ENCODE measurements at regions not wholly inside any gene's neighbourhood (a gene's known extent, or its start where the extent isn't known, plus 50 kb on each side); places are given as distances from the start of the nearest gene placed in this dataset.

- no peaks in the 10 kb centered on the region for H3K36me3 ChIP-seq (ENCODE audit: insufficient read depth)
- 88% methylated on average over 9 of the region's 9 CpGs for WGBS
- H3K27ac ChIP-seq (ENCODE audit: low read depth), result no peak overlapping the region
- DNase-seq (ENCODE audit: extremely low spot score), result no peak
- no peak overlapping the region for H3K4me3 ChIP-seq (ENCODE audit: low read depth, low read length)
- H3K4me1 ChIP-seq (ENCODE audit: insufficient read depth), result no peaks in the 10 kb centered on the region
Measured at GRCh38 chr19:29113838-29114237, 99.1 kb downstream of the UQCRFS1 start.

- no peaks in the 10 kb centered on the region for H3K36me3 ChIP-seq (ENCODE audit: insufficient read depth)
- WGBS, result 51% methylated on average over 6 of the region's 6 CpGs
- DNase-seq (ENCODE audit: extremely low spot score), result no peak
- no peak overlapping the region for H3K4me3 ChIP-seq (ENCODE audit: low read depth, low read length)
- no peaks in the 10 kb centered on the region for H3K4me1 ChIP-seq (ENCODE audit: insufficient read depth)
- H3K27ac ChIP-seq (ENCODE audit: low read depth), result no peak overlapping the region
Measured at GRCh38 chr19:29111576-29111975, 101.4 kb downstream of the UQCRFS1 start.

DNA sequence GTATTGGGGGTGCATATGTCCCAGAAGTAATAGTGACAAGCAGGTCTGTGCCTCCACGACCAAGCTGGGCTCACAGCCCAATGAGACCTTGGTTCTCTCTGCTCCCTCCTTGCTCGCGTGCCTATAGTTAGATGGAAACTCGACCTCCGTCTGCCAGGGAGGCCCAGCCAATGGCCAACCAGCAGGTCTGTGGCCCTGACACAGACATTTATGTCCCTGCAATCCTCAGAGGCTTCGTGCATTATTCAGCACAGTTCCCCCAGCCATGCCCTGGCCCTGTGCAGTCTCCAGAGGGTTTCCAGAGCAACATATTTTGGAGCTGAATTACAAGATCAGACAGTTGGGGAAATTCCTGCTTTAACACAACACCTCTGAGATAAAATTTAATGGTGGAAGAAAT lies 105.1 kb downstream of the UQCRFS1 start:
- no peak for DNase-seq (ENCODE audit: extremely low spot score)
- 44% methylated on average over 6 of the region's 6 CpGs for WGBS
- no peaks in the 10 kb centered on the region for H3K4me1 ChIP-seq (ENCODE audit: insufficient read depth)
- H3K27ac ChIP-seq (ENCODE audit: low read depth), result no peak overlapping the region
- H3K36me3 ChIP-seq (ENCODE audit: insufficient read depth), result no peaks in the 10 kb centered on the region
- no peak overlapping the region for H3K4me3 ChIP-seq (ENCODE audit: low read depth, low read length)

DNA sequence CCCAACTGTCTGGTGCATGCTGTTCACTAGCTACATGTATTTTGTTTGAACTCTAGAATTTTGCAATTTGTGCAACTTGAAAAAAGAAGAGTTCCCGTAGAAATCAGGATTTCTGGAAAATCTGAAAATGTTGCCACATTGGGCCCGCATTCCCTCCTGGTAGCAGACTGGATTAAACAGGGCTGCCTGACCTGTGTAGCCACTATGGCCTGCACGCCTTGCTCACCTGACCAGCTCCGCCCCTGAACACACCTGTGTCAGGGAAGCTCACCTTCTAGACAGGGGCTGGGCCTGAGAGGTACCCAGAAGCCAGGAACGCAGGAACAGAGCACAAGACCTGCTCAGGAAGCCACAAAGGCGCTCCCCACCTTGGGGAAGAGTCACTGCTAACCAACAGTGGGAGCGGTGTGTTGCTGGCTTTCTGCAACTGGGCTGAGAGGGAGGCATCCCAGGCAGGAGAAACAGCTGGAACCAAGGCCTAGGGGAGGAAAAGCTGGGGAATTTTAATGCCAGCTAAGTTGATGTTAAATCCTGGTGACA lies 106.5 kb downstream of the UQCRFS1 start:
- Histone ChIP-seq H3K36me3 (ENCODE audit: insufficient read depth) (no peaks in the 10 kb centered on the region), H3K4me3 (ENCODE audit: low read depth, low read length) (no peak overlapping the region), H3K4me1 (ENCODE audit: insufficient read depth) (no peaks in the 10 kb centered on the region), H3K27ac (ENCODE audit: low read depth) (no peak overlapping the region)
- DNase-seq (ENCODE audit: extremely low spot score), result no peak
- WGBS, result 86% methylated on average over 7 of the region's 7 CpGs

GRCh38 chr19:29105629-29106292 lies 107.2 kb downstream of the UQCRFS1 start:
- no peak overlapping the region for H3K27ac ChIP-seq (ENCODE audit: low read depth)
- no peaks in the 10 kb centered on the region for H3K36me3 ChIP-seq (ENCODE audit: insufficient read depth)
- DNase-seq (ENCODE audit: extremely low spot score), result no peak
- no peaks in the 10 kb centered on the region for H3K4me1 ChIP-seq (ENCODE audit: insufficient read depth)
- no peak overlapping the region for H3K4me3 ChIP-seq (ENCODE audit: low read depth, low read length)
- WGBS, result 53% methylated on average over 11 of the region's 11 CpGs

DNA sequence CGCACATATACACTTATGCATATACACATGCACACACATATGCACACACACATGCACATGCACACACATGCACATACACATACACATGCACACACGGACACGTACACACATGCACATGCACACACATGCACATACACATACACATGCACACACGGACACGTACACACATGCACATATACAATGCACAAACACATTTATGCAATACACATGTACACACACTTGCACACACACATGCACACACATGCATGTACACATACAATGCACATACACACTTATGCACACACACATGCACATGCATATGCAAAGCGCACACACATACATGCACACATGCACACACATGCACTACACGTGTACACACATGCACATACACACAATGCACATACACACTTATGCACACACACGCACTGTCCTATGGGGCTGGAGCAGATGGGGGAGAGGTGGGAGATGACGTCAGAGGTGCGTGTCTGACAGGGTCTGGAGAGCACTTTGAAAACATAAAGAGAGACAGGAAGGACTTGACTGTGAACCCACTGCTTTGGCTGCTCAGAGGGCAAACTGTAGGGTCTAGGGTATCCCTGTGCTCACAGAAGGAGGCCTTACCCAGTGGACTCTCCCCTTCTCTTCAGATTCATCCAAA lies 108.2 kb downstream of the UQCRFS1 start:
- Histone ChIP-seq H3K27ac (ENCODE audit: low read depth) (no peak overlapping the region), H3K36me3 (ENCODE audit: insufficient read depth) (no peaks in the 10 kb centered on the region), H3K4me3 (ENCODE audit: low read depth, low read length) (no peak overlapping the region), H3K4me1 (ENCODE audit: insufficient read depth) (no peaks in the 10 kb centered on the region)
- DNase-seq (ENCODE audit: extremely low spot score), result no peak
- 86% methylated on average over 10 of the region's 10 CpGs for WGBS

GRCh38 chr19:29098863-29099481 lies 114.0 kb downstream of the UQCRFS1 start:
- no peaks in the 10 kb centered on the region for H3K4me1 ChIP-seq (ENCODE audit: insufficient read depth)
- H3K4me3 ChIP-seq (ENCODE audit: low read depth, low read length), result no peak overlapping the region
- 56% methylated on average over 10 of the region's 10 CpGs for WGBS
- H3K36me3 ChIP-seq (ENCODE audit: insufficient read depth), result no peaks in the 10 kb centered on the region
- H3K27ac ChIP-seq (ENCODE audit: low read depth), result no peak overlapping the region
- DNase-seq (ENCODE audit: extremely low spot score), result no peak

DNA sequence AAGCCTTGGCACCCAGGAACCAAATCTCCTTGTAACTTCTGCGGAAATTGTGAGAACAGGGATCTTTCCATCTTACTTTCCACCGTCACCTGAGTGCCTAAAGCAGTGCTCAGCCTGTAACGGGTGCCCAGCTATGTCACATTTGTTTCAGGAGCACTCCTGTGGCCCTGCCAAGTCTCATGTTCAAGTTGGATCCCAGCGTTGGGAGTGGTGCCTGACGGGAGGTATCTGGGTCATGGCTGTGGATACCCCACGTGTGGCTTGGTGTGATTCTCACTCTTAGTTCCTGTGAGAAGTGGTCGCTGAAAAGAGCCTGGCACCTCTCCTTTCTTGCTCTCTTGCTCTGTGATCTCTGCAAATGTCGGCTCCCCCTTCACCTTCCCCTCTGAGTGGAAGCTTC lies 114.9 kb downstream of the UQCRFS1 start:
- Histone ChIP-seq H3K27ac (ENCODE audit: low read depth) (no peak overlapping the region), H3K4me1 (ENCODE audit: insufficient read depth) (no peaks in the 10 kb centered on the region), H3K4me3 (ENCODE audit: low read depth, low read length) (no peak overlapping the region), H3K36me3 (ENCODE audit: insufficient read depth) (no peaks in the 10 kb centered on the region)
- no peak for DNase-seq (ENCODE audit: extremely low spot score)
- 77% methylated on average over 8 of the region's 8 CpGs for WGBS

DNA sequence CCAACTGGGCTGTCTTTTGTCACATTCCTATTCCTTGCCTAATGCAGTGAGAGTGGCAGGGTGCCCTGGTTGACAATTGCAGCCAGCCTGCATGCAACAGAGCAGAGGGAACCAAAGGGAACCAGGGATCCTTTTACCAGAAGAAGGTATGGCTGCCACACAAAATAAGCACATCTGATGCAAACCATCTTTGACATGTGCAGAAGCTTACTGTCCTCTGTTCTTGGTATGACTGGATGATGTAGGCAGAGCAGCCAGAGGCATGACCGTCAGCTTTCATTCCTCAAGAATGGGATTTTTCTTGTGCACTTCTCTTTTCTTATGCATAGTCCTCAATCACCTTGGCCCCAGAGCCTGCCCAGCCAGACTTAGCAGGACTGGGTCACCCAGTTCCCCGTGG lies 116.1 kb downstream of the UQCRFS1 start:
- H3K27ac ChIP-seq (ENCODE audit: low read depth), result no peak overlapping the region
- no peak for DNase-seq (ENCODE audit: extremely low spot score)
- no peak overlapping the region for H3K4me3 ChIP-seq (ENCODE audit: low read depth, low read length)
- 65% methylated on average over 2 of the region's 2 CpGs for WGBS
- no peaks in the 10 kb centered on the region for H3K36me3 ChIP-seq (ENCODE audit: insufficient read depth)
- no peaks in the 10 kb centered on the region for H3K4me1 ChIP-seq (ENCODE audit: insufficient read depth)

DNA sequence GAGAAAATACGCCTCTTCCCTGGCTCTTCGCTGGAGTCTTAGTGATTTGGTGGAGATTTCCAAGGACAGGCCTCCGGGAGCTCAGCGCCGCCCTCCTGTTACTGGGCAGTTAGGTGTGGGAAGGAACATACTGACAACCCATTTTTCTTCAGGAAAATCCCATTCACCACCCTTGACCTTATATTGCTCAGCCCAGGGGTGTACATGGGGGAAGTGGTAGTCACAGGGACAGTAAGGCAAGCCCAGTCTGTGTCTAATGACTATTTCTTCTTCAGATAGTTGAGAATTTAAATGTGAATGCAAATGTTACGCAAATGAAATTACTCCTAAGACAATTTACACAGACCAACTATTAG lies 119.4 kb downstream of the UQCRFS1 start:
- DNase-seq (ENCODE audit: extremely low spot score), result no peak
- no peak overlapping the region for H3K4me3 ChIP-seq (ENCODE audit: low read depth, low read length)
- no peaks in the 10 kb centered on the region for H3K36me3 ChIP-seq (ENCODE audit: insufficient read depth)
- WGBS, result 84% methylated on average over 6 of the region's 6 CpGs
- no peaks in the 10 kb centered on the region for H3K4me1 ChIP-seq (ENCODE audit: insufficient read depth)
- H3K27ac ChIP-seq (ENCODE audit: low read depth), result no peak overlapping the region

DNA sequence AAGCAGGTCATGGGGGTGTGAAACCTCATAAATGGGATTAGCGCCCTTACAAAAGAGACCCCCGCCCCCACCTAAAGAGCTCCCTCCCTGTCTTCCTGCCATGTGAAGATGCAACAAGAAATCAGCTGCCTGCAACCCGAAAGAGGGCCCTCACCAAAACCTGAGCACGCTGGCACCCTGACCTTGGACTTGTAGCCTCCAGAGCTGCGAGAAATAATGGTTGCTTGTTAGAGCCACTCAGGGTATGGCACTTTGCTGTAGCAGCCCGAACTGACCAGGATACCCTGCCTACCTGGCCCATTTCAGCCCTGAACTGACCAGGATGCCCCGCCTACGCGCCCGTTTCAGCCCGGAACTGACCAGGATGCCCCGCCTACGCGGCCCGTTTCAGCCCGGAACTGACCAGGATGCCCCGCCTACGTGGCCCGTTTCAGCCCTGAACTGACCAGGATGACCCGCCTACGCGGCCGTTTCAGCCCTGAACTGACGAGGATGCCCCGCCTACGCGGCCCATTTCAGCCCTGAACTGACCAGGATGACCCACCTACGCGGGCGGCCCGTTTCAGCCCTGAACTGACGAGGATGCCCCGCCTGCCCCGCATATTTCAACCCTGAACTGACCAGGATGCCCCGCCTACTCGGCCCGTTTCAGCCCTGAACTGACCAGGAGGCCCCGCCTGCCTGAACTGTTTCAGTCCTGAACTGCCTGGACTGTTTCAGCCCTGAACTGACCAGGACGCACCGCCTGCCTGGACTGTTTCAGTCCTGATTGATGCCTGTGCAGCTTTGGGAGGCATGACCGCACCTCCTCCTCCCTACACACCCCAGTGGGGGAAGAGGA lies 120.0 kb downstream of the UQCRFS1 start:
- Histone ChIP-seq H3K4me1 (ENCODE audit: insufficient read depth) (no peaks in the 10 kb centered on the region), H3K36me3 (ENCODE audit: insufficient read depth) (no peaks in the 10 kb centered on the region), H3K27ac (ENCODE audit: low read depth) (no peak overlapping the region), H3K4me3 (ENCODE audit: low read depth, low read length) (no peak overlapping the region)
- no peak for DNase-seq (ENCODE audit: extremely low spot score)
- WGBS, result 90% methylated on average over 41 of the region's 41 CpGs

DNA sequence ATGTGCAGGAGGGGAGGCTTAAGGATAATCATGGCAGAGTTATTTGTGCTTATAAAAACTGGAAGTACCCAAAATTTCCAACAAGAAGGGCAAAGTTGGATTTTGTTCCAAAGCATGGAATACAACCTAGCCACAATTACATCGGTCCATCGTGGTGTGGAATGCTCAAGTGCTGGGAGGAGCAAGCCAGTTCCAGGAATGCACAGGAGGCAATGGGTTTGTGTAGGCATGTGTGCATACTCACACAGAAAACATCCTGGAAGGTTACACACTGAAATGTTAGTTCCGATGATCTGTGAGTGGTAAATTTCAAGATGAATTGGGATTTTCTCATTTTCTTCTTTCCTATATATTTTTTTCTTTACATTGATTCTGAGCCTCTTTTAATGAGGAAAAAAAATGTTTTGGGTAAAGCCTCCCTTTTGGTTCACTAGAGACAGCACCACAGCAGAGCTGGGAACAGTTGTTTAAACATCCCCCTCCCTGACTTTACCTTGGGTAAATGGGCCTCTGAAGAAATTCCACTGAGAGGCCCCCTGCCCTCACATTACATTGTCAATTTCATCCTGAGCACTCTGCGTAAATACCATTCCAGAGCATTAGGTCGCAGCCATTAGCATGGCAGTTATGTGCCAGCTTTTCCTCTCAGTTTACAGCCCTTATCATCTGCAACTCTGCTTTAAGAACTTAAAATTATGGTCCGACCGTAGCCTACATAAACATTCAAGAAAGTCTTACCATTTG lies 122.0 kb downstream of the UQCRFS1 start:
- Histone ChIP-seq H3K4me1 (ENCODE audit: insufficient read depth) (no peaks in the 10 kb centered on the region), H3K27ac (ENCODE audit: low read depth) (no peak overlapping the region), H3K36me3 (ENCODE audit: insufficient read depth) (no peaks in the 10 kb centered on the region), H3K4me3 (ENCODE audit: low read depth, low read length) (no peak overlapping the region)
- no peak for DNase-seq (ENCODE audit: extremely low spot score)
- 27% methylated on average over 7 of the region's 7 CpGs for WGBS

DNA sequence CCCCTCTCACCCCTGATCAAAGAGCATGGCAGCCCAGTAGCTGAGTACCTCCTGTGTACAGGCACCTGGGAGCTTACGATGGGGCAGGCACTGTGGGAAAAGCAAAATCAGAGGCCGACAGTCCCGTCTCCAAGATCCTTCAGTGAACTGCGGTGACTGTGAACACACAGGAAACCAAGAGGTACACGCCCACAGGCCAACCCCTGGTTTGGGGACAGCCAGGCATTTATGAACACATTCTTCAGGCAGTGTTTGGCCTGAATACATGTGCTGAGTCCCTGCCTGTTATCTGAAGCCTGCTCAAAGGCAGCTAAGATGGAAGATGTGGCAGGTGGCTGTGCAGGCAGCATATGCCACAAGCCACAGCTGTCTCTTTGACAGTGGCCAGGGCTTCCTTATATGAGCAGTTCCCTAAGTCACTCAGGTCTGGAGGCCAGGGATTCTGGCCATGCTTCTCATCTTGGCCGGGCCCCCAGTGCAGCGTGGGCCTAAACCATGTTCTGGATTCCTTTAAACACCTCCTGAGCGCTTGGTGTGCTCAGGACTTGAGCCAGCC lies 123.6 kb downstream of the UQCRFS1 start:
- Histone ChIP-seq H3K27ac (ENCODE audit: low read depth) (no peak overlapping the region), H3K36me3 (ENCODE audit: insufficient read depth) (no peaks in the 10 kb centered on the region), H3K4me1 (ENCODE audit: insufficient read depth) (no peaks in the 10 kb centered on the region), H3K4me3 (ENCODE audit: low read depth, low read length) (no peak overlapping the region)
- no peak for DNase-seq (ENCODE audit: extremely low spot score)
- WGBS, result 81% methylated on average over 8 of the region's 8 CpGs
